Endodermal cell (in vitro differentiated cells): ENCODE measurements at regions not wholly inside any gene's neighbourhood (a gene's known extent, or its start where the extent isn't known, plus 50 kb on each side); places are given as distances from the start of the nearest gene placed in this dataset.
A peak's percentile ranks its signal among the peaks of the same experiment; 100 is the strongest.

Source experiments
- DNase-seq: peaks from one replicate; pipeline ENCODE4 v3.0.0-alpha.2; 2017
- H3K27ac ChIP-seq: 2 replicates; pipeline ENCODE4 v1.5.1; 2013; ENCODE audit warnings: mild to moderate bottlenecking, low read depth, low read length, moderate library complexity
- H3K27me3 ChIP-seq: 2 replicates; pipeline ENCODE4 v1.6.1; 2013; ENCODE audit warnings: mild to moderate bottlenecking, low read length, moderate library complexity; ENCODE audit not compliant: insufficient read depth, control insufficient read depth, poor library complexity, severe bottlenecking
- H3K36me3 ChIP-seq: 2 replicates; pipeline ENCODE4 v1.7.0; 2013; ENCODE audit warnings: mild to moderate bottlenecking, low read length, moderate library complexity; ENCODE audit not compliant: control insufficient read depth, insufficient read depth
- H3K4me1 ChIP-seq: one replicate; pipeline ENCODE4 v1.7.0; 2013; ENCODE audit warnings: low read length; ENCODE audit not compliant: control insufficient read depth, insufficient read depth
- H3K4me3 ChIP-seq: 2 replicates; pipeline ENCODE4 v1.5.1; 2013; ENCODE audit warnings: mild to moderate bottlenecking, low read length, moderate library complexity
- H3K9ac ChIP-seq: 2 replicates; pipeline ENCODE4 v1.6.1; 2013; ENCODE audit warnings: mild to moderate bottlenecking, low read length, moderate library complexity; ENCODE audit not compliant: poor library complexity, severe bottlenecking; ENCODE audit errors: extremely low read depth
- H3K9me3 ChIP-seq: 2 replicates; pipeline ENCODE4 v1.6.1; 2013; ENCODE audit warnings: mild to moderate bottlenecking, low read length, moderate library complexity; ENCODE audit not compliant: control insufficient read depth
- H3K27ac Mint-ChIP-seq: 2 replicates; pipeline ENCODE4 v1.8.0; 2020; ENCODE audit warnings: mixed read lengths
- H3K27me3 Mint-ChIP-seq: 2 replicates; pipeline ENCODE4 v1.8.0; 2021; ENCODE audit warnings: mild to moderate bottlenecking, mixed read lengths; ENCODE audit not compliant: insufficient read depth
- H3K36me3 Mint-ChIP-seq: 2 replicates; pipeline ENCODE4 v1.8.0; 2020; ENCODE audit warnings: low read depth, mixed read lengths
- H3K4me1 Mint-ChIP-seq: 2 replicates; pipeline ENCODE4 v1.8.0; 2020; ENCODE audit warnings: mixed read lengths
- H3K4me3 Mint-ChIP-seq: 2 replicates; pipeline ENCODE4 v1.8.0; 2020; ENCODE audit warnings: mild to moderate bottlenecking, moderate library complexity, mixed read lengths
- H3K9me3 Mint-ChIP-seq: 2 replicates; pipeline ENCODE4 v1.8.0; 2020; ENCODE audit warnings: mild to moderate bottlenecking, mixed read lengths
- CTCF ChIP-seq: fragments of 200-600 bp; sonication (generic); conservative IDR thresholded peaks from 2 replicates; pipeline ENCODE4 v1.5.0; 2021; ENCODE audit warnings: antibody characterized with exemption, mild to moderate bottlenecking
- WGBS, 2 experiments: methylation state at CpG; one replicate each; pipeline versions ENCODE4 v1.1.5 to v1.1.7; 2013; ENCODE audit warnings: missing lambda C conversion rate in 2 of 2, mixed read lengths in 1 of 2; ENCODE audit not compliant: insufficient coverage in 1 of 2, insufficient read length in 1 of 2; 5-methylcytosine and 5-hydroxymethylcytosine counted together

GRCh38 chr14:80358112-80358511 lies 146.8 kb upstream of the DIO2 start:
- Histone ChIP-seq H3K36me3 (no peaks in the 10 kb centered on the region), H3K4me3 (no peak overlapping the region), H3K9me3 (no peaks in the 10 kb centered on the region), H3K4me1 (no peaks in the 10 kb centered on the region), H3K27me3 (no peaks in the 10 kb centered on the region), H3K27ac (no peak overlapping the region), H3K9ac (no peak overlapping the region)
- DNase-seq, result no peak
- 69 to 76% methylated on average over 4 to 5 of the region's 5 CpGs for WGBS, 2 experiments
- Mint-ChIP-seq H3K4me3 (no peak overlapping the region), H3K9me3 (no peaks in the 10 kb centered on the region), H3K27me3 (no peaks in the 10 kb centered on the region), H3K4me1 (no peaks in the 10 kb centered on the region), H3K36me3 (no peaks in the 10 kb centered on the region), H3K27ac (no peak overlapping the region)
- no peak for TF ChIP-seq CTCF

DNA sequence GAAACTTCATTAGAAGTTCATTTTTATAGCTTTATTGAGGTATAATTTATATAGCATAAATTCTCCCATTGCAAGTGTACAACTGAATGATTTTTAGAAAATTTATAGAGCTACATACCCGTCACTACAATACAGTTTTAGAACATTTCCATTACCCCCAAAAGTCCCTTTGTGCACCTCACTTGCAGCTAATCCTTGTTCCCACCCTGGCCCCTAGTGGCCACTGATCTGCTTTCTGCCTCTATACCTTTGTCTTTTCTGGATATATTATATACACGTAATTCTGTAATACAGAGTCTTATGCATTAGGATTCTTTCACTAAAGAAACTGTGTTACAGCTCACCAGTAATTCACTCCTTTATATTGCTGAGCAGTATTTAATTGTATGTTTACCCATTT lies 145.1 kb upstream of the DIO2 start:
- WGBS, 2 experiments, result 88% methylated on average over 1 of the region's 2 CpGs; no CpG with 5 or more reads in 1 of the 2 experiments
- DNase-seq, result peak; percentile 61
- no peaks in the 10 kb centered on the region for H3K36me3 ChIP-seq
- H3K27ac Mint-ChIP-seq, result no peak overlapping the region
- peak; percentile 75 for TF ChIP-seq CTCF
- H3K27me3 Mint-ChIP-seq, result no peaks in the 10 kb centered on the region
- H3K4me1 Mint-ChIP-seq, result no peaks in the 10 kb centered on the region
- H3K36me3 Mint-ChIP-seq, result no peaks in the 10 kb centered on the region
- no peak overlapping the region for H3K9ac ChIP-seq
- H3K4me1 ChIP-seq, result no peaks in the 10 kb centered on the region
- H3K9me3 ChIP-seq, result no peaks in the 10 kb centered on the region
- H3K9me3 Mint-ChIP-seq, result no peaks in the 10 kb centered on the region
- no peak overlapping the region for H3K4me3 Mint-ChIP-seq
- no peak overlapping the region for H3K27ac ChIP-seq
- H3K27me3 ChIP-seq, result no peaks in the 10 kb centered on the region
- H3K4me3 ChIP-seq, result no peak overlapping the region

GRCh38 chr14:80354860-80355581 lies 143.7 kb upstream of the DIO2 start:
- no peaks in the 10 kb centered on the region for H3K9me3 ChIP-seq
- no peaks in the 10 kb centered on the region for H3K36me3 ChIP-seq
- no peak overlapping the region for H3K4me3 Mint-ChIP-seq
- H3K4me1 ChIP-seq, result no peaks in the 10 kb centered on the region
- no peaks in the 10 kb centered on the region for H3K27me3 ChIP-seq
- no peaks in the 10 kb centered on the region for H3K36me3 Mint-ChIP-seq
- H3K27ac Mint-ChIP-seq, result no peak overlapping the region
- no peak for DNase-seq
- no peak overlapping the region for H3K9ac ChIP-seq
- H3K27ac ChIP-seq, result no peak overlapping the region
- H3K4me1 Mint-ChIP-seq, result no peaks in the 10 kb centered on the region
- TF ChIP-seq CTCF, result no peak
- no peaks in the 10 kb centered on the region for H3K9me3 Mint-ChIP-seq
- no peaks in the 10 kb centered on the region for H3K27me3 Mint-ChIP-seq
- WGBS, 2 experiments, result 89 to 92% methylated on average over 5 to 6 of the region's 6 CpGs
- no peak overlapping the region for H3K4me3 ChIP-seq
